GM12874 (cell line): ENCODE measurements at regions not wholly inside any gene's neighbourhood (a gene's known extent, or its start where the extent isn't known, plus 50 kb on each side); places are given as distances from the start of the nearest gene placed in this dataset.

Source experiments
- TF ChIP-seq, protein P1 (sequence below): IDR thresholded peaks from 2 replicates; pipeline ENCODE4 v1.5.1; 2011; ENCODE audit warnings: low read depth, mild to moderate bottlenecking, control low read depth, low read length, moderate library complexity; ENCODE audit not compliant: insufficient read depth

DNA sequence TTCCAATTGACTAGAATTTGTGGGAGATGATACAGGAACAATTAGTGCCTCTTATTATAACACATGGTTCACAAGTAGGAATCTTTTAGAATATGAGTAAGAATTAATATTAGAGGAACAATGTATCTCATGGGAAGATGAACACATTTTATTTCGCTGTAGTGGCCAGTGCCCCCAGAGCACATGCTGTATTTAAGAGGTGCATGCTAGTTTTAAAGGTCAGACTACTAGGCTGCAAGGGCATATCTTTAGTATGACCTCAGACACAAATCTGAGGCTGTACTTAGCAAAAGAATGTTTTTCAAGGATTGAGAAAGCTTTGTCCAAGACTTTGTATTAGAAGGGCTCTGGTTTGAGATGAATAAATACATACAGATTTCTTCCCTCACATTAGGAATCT is 586.9 kb downstream of the CCER1 start:
- TF ChIP-seq, protein P1, sequence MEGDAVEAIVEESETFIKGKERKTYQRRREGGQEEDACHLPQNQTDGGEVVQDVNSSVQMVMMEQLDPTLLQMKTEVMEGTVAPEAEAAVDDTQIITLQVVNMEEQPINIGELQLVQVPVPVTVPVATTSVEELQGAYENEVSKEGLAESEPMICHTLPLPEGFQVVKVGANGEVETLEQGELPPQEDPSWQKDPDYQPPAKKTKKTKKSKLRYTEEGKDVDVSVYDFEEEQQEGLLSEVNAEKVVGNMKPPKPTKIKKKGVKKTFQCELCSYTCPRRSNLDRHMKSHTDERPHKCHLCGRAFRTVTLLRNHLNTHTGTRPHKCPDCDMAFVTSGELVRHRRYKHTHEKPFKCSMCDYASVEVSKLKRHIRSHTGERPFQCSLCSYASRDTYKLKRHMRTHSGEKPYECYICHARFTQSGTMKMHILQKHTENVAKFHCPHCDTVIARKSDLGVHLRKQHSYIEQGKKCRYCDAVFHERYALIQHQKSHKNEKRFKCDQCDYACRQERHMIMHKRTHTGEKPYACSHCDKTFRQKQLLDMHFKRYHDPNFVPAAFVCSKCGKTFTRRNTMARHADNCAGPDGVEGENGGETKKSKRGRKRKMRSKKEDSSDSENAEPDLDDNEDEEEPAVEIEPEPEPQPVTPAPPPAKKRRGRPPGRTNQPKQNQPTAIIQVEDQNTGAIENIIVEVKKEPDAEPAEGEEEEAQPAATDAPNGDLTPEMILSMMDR: no peak

DNA sequence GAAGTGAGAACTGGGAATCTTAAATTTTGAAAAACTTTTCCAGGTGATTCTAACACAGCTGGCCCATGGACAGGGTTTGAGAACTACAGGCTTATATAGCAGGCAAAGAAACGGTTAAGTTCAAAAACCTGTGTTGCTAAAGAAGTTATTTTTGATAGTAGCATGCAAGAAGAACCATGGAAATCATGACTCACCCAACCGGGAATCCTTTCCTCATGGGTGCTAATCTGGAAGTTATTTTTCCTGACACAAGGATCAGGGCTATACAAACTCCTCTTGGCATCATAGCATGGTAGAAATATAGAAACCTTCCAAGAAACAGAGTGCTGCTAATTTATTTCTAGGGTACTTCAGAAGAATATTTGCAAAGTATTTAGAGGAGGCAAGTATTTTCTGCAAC is 588.7 kb downstream of the CCER1 start:
- TF ChIP-seq, protein P1: no peak

GRCh38 chr12:90360300-90360699 is 594.7 kb downstream of the CCER1 start:
- TF ChIP-seq, protein P1: no peak

GRCh38 chr12:90355711-90356355 is 599.1 kb downstream of the CCER1 start:
- TF ChIP-seq, protein P1: no peak

GRCh38 chr12:90343966-90344365 is 611.0 kb downstream of the CCER1 start:
- TF ChIP-seq, protein P1: no peak

GRCh38 chr12:90342081-90342480 is 612.9 kb downstream of the CCER1 start:
- TF ChIP-seq, protein P1: no peak

- TF ChIP-seq, protein P1: no peak
Observed at GRCh38 chr12:90339837-90340236, 615.1 kb downstream of the CCER1 start.
